Heart left ventricle (tissue), 16 donors: ENCODE measurements at regions not wholly inside any gene's neighbourhood (a gene's known extent, or its start where the extent isn't known, plus 50 kb on each side); places are given as distances from the start of the nearest gene placed in this dataset.

Experiments
- ATAC-seq, 4 donors: fragments of 200-7000 bp; cut with Tn5 transposase; one replicate each; pipeline ENCODE4 v1.9.1; 2020 to 2022; ENCODE audit warnings: moderate library complexity in 4 of 4, mild to moderate bottlenecking in 3 of 4, moderate number of reproducible peaks in 1 of 4
- DNase-seq, 5 donors: peaks; one replicate each; pipeline ENCODE4 v3.0.0-alpha.2; 2020
- H3K27ac ChIP-seq, 12 donors: fragments of 200-600 bp; sonication (generic) in 4 of 12; one replicate each; pipeline versions ENCODE4 v1.5.0 to v1.8.0; 2016 to 2022; ENCODE audit warnings: mild to moderate bottlenecking in 2 of 12
- H3K27me3 ChIP-seq, 9 donors: fragments of 200-600 bp; sonication (generic) in 2 of 9; one replicate each; pipeline versions ENCODE4 v1.5.1 to v1.8.0; 2016 to 2022; ENCODE audit warnings: mild to moderate bottlenecking in 3 of 9
- H3K36me3 ChIP-seq, 9 donors: fragments of 200-600 bp; sonication (generic) in 2 of 9; one replicate each; pipeline versions ENCODE4 v1.5.0 to v1.8.0; 2018 to 2022; ENCODE audit warnings: mild to moderate bottlenecking in 2 of 9
- H3K4me1 ChIP-seq, 12 donors: fragments of 200-600 bp; sonication (generic) in 4 of 12; one replicate each; pipeline versions ENCODE4 v1.5.0 to v1.8.0; 2016 to 2022; ENCODE audit warnings: mild to moderate bottlenecking in 3 of 12
- H3K4me3 ChIP-seq, 12 donors: fragments of 200-600 bp; sonication (generic) in 4 of 12; one replicate each; pipeline versions ENCODE4 v1.5.0 to v1.8.0; 2017 to 2022; ENCODE audit warnings: mild to moderate bottlenecking in 9 of 12, moderate library complexity in 4 of 12
- H3K9me3 ChIP-seq, 12 donors: fragments of 200-600 bp; sonication (generic) in 4 of 12; one replicate each; pipeline versions ENCODE4 v1.5.0 to v1.8.0; 2016 to 2022; ENCODE audit warnings: mild to moderate bottlenecking in 1 of 12
- POLR2A ChIP-seq, 2 donors: fragments of 450-650 bp; IDR thresholded peaks; one replicate each; pipeline ENCODE4 v1.6.1; 2017; ENCODE audit warnings: antibody characterized with exemption in 2 of 2, mild to moderate bottlenecking in 2 of 2, moderate library complexity in 2 of 2
- WGBS, 4 donors: extraction: QIAGEN DNeasy Blood & Tissue Kit in 2 of 4; methylation state at CpG; one replicate each; pipeline versions ENCODE4 v1.1.5 to v1.1.7; 2013 to 2018; 5-methylcytosine and 5-hydroxymethylcytosine counted together
- intact Hi-C, 10 donors: fragments of 100-400 bp; cut with DNase I; formaldehyde crosslinking; loops; one replicate each; pipeline versions ENCODE4 v1.11.1 to v1.14.2; 2022
- TF ChIP-seq, protein P1 (sequence below), 12 donors: fragments of 200-600 bp; sonication (generic) in 4 of 12; IDR thresholded peaks; one replicate each; pipeline versions ENCODE4 v1.5.0 to v1.8.0; 2018 to 2022; ENCODE audit warnings: antibody characterized with exemption in 12 of 12, mild to moderate bottlenecking in 5 of 12
- donor health status: ischemic (EF 13 %, LVEDD 7.1; RV severe dilation, severe dysfunction).
- donor health status: healthy with polysubstance abuse.
- donor health status: DM: no; HTN: yes; CAD: no.
- donor health status: DM: no; HTN: no; CAD: no.
- donor health status: ischemic (EF 25% LVEDD 6.9; RV normal size, moderate dysfunction).
- donor health status: ischemic (EF 25% LVEDD 5.7; RV mildly dilated, moderate dysfunction).
- donor health status: healthy.
- donor health status: DM: yes; HTN: yes; CAD: no.
- donor health status: ischemic (EF 35%, LVEDD 5.7; RV mildly dilated, moderate dysfunction).
- donor health status: nonischemic (EF 11% LVEDD 7.7; RV severe dilation, severe dysfunction).
- donor health status: DM: yes; HTN: yes; CAD: no.
- donor health status: PGD.
- donor health status: ischemic (EF 29% LVEDD 5.4; RV normal size, mild dysfunction).
- donor health status: nonischemic (EF 23%, LVEDD 6.1; RV moderate dilation, normal function).

DNA sequence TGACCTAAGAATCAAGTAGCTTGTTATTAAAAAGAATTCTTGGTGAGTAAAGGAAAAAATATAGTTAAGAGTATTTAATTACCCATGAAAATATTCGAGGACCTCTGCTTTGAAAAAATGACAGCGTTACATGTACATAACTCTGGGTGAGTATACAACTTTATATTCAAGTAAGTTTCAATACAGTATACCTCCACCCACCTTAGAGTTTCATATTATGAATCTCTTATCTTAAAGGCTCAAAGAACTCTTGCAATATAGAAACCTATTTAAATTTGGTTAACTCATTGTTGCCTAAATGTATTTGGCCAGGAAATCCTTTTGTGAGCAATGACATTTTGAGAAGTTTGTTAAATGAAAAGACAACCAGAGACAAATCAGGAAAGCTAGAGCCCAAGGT is 138.2 kb downstream of the QDPR start:
- 85 to 94% (median 86%) methylated on average over 2 of the region's 2 CpGs for WGBS, 4 donors
- intact Hi-C loops: no loop called here

DNA sequence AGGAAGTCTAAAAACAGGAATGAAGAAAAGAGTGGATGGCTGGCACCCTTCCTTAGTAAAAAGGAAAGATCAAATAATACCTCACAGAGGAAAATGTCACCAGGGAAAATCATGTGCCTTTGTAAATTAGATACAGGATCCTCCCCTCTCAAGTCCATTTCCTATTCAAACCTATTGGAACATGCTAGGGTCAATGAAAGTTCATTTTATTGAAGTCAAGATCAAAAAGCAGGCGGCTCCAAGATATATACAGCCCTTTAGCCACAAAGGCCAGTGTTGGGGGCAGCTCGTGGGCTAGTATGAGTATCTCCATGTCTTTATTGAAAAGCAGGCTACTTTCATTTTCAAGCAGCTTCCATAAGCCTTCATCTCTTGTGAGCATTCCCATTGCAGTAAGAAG is 141.1 kb downstream of the QDPR start:
- no peak for TF ChIP-seq POLR2A (IDR thresholded peaks at IDR 0.05)
- TF ChIP-seq, protein P1, sequence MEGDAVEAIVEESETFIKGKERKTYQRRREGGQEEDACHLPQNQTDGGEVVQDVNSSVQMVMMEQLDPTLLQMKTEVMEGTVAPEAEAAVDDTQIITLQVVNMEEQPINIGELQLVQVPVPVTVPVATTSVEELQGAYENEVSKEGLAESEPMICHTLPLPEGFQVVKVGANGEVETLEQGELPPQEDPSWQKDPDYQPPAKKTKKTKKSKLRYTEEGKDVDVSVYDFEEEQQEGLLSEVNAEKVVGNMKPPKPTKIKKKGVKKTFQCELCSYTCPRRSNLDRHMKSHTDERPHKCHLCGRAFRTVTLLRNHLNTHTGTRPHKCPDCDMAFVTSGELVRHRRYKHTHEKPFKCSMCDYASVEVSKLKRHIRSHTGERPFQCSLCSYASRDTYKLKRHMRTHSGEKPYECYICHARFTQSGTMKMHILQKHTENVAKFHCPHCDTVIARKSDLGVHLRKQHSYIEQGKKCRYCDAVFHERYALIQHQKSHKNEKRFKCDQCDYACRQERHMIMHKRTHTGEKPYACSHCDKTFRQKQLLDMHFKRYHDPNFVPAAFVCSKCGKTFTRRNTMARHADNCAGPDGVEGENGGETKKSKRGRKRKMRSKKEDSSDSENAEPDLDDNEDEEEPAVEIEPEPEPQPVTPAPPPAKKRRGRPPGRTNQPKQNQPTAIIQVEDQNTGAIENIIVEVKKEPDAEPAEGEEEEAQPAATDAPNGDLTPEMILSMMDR (IDR thresholded peaks at IDR 0.05): no peak
- WGBS, 4 donors: 50 to 77% (median 61%) methylated on average over 2 of the region's 2 CpGs
- Histone ChIP-seq H3K4me1 (no peaks in the 10 kb centered on the region), H3K27me3 (peaks cover 0 to 4% (median 0%) of the 10 kb centered on the region in 9 donors), H3K4me3 (no peak overlapping the region), H3K27ac (no peak overlapping the region), H3K36me3 (no peaks in the 10 kb centered on the region), H3K9me3 (no peaks in the 10 kb centered on the region)
- ATAC-seq (no peak), DNase-seq (no peak)
- intact Hi-C loops: no loop called here

More for the DNA sequence above, 138.2 kb downstream of the QDPR start:
- Histone ChIP-seq H3K4me3 (no peak overlapping the region), H3K9me3 (no peaks in the 10 kb centered on the region), H3K27me3 (no peaks in the 10 kb centered on the region), H3K27ac (no peak overlapping the region), H3K4me1 (peaks cover 0 to 6% (median 0%) of the 10 kb centered on the region in 12 donors), H3K36me3 (no peaks in the 10 kb centered on the region)
- DNase-seq (no peak), ATAC-seq (no peak)
- TF ChIP-seq, protein P1 (IDR thresholded peaks at IDR 0.05): no peak
- no peak for TF ChIP-seq POLR2A (IDR thresholded peaks at IDR 0.05)

DNA sequence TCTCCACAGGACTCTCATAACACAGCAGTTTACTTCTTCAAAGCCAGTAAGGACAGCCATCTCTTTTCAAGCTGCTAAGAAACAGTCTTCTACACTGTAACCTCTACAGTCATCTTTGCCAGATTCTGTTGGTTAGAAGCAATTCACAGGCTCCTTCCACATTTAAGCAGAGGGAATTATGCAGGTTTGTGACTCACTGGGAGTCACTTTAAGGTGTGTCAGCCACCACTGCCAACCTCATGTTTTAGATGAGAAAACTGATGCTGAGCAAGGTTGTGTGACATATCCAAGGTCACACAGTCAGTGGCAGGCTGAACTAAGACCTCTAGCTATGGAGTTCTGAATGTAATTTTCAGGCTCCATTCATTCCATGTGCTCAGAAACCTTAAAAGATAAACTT is 143.5 kb downstream of the QDPR start:
- no peaks in the 10 kb centered on the region for H3K4me1 ChIP-seq
- H3K27me3 ChIP-seq: peaks cover 0 to 4% (median 0%) of the 10 kb centered on the region in 9 donors
- H3K27ac ChIP-seq: no peak overlapping the region
- H3K4me3 ChIP-seq: no peak overlapping the region
- DNase-seq (no peak), ATAC-seq (no peak)
- H3K36me3 ChIP-seq: no peaks in the 10 kb centered on the region
- H3K9me3 ChIP-seq: no peaks in the 10 kb centered on the region
- intact Hi-C loops: no loop called here
- no peak for TF ChIP-seq POLR2A (IDR thresholded peaks at IDR 0.05)
- TF ChIP-seq, protein P1 (IDR thresholded peaks at IDR 0.05): no peak

DNA sequence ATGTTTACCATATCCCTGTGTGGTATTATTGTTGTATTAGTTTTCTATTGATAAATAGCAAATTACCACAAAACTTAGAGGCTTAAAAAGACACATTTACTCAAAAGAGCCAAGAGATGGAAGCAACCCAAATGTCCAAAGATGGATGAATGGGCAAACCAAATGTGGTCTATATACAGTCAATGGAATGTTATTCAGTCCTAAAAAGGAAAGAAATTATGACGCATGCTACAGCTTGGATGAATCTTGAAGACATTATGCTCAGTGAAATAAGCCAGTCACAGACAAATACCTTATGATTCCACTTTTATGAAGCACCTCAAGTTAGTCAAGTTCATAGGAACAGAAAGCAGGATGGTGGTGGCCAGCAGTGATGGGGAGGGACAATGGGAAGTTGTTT is 144.7 kb downstream of the QDPR start:
- no peak overlapping the region for H3K4me3 ChIP-seq
- no peaks in the 10 kb centered on the region for H3K9me3 ChIP-seq
- DNase-seq (no peak), ATAC-seq (no peak)
- WGBS, 4 donors: 90 to 100% (median 93%) methylated on average over 1 of the region's 1 CpG
- H3K27me3 ChIP-seq: peaks cover 0 to 4% (median 0%) of the 10 kb centered on the region in 9 donors
- no peak overlapping the region for H3K27ac ChIP-seq
- intact Hi-C loops: no loop called here
- no peaks in the 10 kb centered on the region for H3K36me3 ChIP-seq
- H3K4me1 ChIP-seq: no peaks in the 10 kb centered on the region
- TF ChIP-seq, protein P1 (IDR thresholded peaks at IDR 0.05): no peak
- TF ChIP-seq POLR2A (IDR thresholded peaks at IDR 0.05): no peak
